Endothelial cell of umbilical vein (primary cell): ENCODE measurements at regions not wholly inside any gene's neighbourhood (a gene's known extent, or its start where the extent isn't known, plus 50 kb on each side); places are given as distances from the start of the nearest gene placed in this dataset.

Source experiments
- BruUV-seq: library from RNA; stranded (reverse); fragments of 400-500 nt; replicated peaks from 2 replicates; lab custom pipeline; 2021; lab: Mats Ljungman, UMichigan
- CTCF ChIA-PET: fragments of 300-600, 350-600 bp; sonication (Branson Sonifier 250); formaldehyde crosslinking; loops from one replicate; lab custom pipeline; 2021; ENCODE audit warnings: antibody characterized with exemption, inconsistent platforms; lab: Charles Lee
- POLR2A ChIA-PET: fragments of 300-600, 350-600 bp; sonication (Branson Sonifier 250); formaldehyde crosslinking; loops from one replicate; lab custom pipeline; 2021; ENCODE audit warnings: antibody characterized with exemption, inconsistent platforms; lab: Charles Lee
- DNase-seq: peaks from one replicate; pipeline ENCODE4 v3.0.0-alpha.2; 2011; ENCODE audit warnings: low read depth, low spot score
- FAIRE-seq: peaks from 2 replicates; lab custom pipeline; 2011; peaks lifted over from hg19 to GRCh38; lab: Jason Lieb, UNC
- H2AFZ ChIP-seq: 2 replicates; pipeline ENCODE4 v1.6.0; 2012; ENCODE audit warnings: low read depth, low read length, control low read depth, inconsistent platforms
- H3K27ac ChIP-seq: 2 replicates; pipeline ENCODE4 v1.5.1; 2011; ENCODE audit warnings: low read depth, mild to moderate bottlenecking, control low read depth, low read length, moderate library complexity; ENCODE audit not compliant: insufficient read depth
- H3K27me3 ChIP-seq, 2 experiments: 2 replicates each; pipeline versions ENCODE4 v1.6.0 to v1.6.1; 2011; ENCODE audit warnings: low read length in 2 of 2, mixed read lengths in 1 of 2; ENCODE audit not compliant: control insufficient read depth in 2 of 2, insufficient read depth in 2 of 2
- H3K36me3 ChIP-seq, 2 experiments: 2 replicates in 1 of 2; 3 replicates in 1 of 2; pipeline ENCODE4 v1.5.1; 2011; ENCODE audit warnings: low read length in 2 of 2, mild to moderate bottlenecking in 1 of 2, moderate library complexity in 1 of 2; ENCODE audit not compliant: control insufficient read depth in 2 of 2, insufficient read depth in 2 of 2; ENCODE audit errors: extremely low read depth in 1 of 2
- H3K4me1 ChIP-seq: 3 replicates; pipeline ENCODE4 v1.5.1; 2011; ENCODE audit warnings: mild to moderate bottlenecking, low read length; ENCODE audit not compliant: control insufficient read depth, insufficient read depth; ENCODE audit errors: extremely low read depth
- H3K4me2 ChIP-seq: 2 replicates; pipeline ENCODE4 v1.6.1; 2011; ENCODE audit warnings: low read length, control low read depth, mixed read lengths; ENCODE audit not compliant: insufficient read depth
- H3K4me3 ChIP-seq, 3 experiments: fragments of 200-600 bp in 1 of 3; sonication (generic), shearing (Covaris generic) in 1 of 3; replicated peaks in 1 of 3; 2 replicates each; pipeline ENCODE4 v1.5.1; 2011 to 2016; ENCODE audit warnings: control low read depth in 3 of 3, low read length in 3 of 3, mild to moderate bottlenecking in 2 of 3, inconsistent platforms in 1 of 3, low read depth in 1 of 3, moderate library complexity in 1 of 3; ENCODE audit not compliant: insufficient read depth in 1 of 3
- H3K79me2 ChIP-seq: 2 replicates; pipeline ENCODE4 v1.6.0; 2012; ENCODE audit warnings: low read length, inconsistent platforms; ENCODE audit not compliant: control insufficient read depth, insufficient read depth
- H3K9ac ChIP-seq: replicated peaks from 2 replicates; pipeline ENCODE3; 2011; ENCODE audit warnings: low read length, control low read depth; ENCODE audit not compliant: insufficient read depth; ENCODE audit errors: extremely low read depth
- H3K9me1 ChIP-seq: replicated peaks from 3 replicates; pipeline ENCODE4 v1.6.0; 2011; ENCODE audit warnings: mild to moderate bottlenecking, low read length; ENCODE audit not compliant: control insufficient read depth, insufficient read depth; ENCODE audit errors: extremely low read depth
- H3K9me3 ChIP-seq: replicated peaks from 2 replicates; pipeline ENCODE4 v1.5.1; 2012; ENCODE audit warnings: low read length, inconsistent platforms; ENCODE audit not compliant: control insufficient read depth, insufficient read depth
- H4K20me1 ChIP-seq: replicated peaks from 2 replicates; pipeline ENCODE3; 2011; ENCODE audit warnings: mild to moderate bottlenecking, low read length; ENCODE audit not compliant: control insufficient read depth, insufficient read depth; ENCODE audit errors: extremely low read depth
- CTCF ChIP-seq, 2 donors: IDR thresholded peaks; 1 replicate in 1 of 2; 2 replicates in 1 of 2; pipeline ENCODE4 v1.5.1; 2011; ENCODE audit warnings: low read length in 2 of 2, mild to moderate bottlenecking in 2 of 2, moderate library complexity in 2 of 2, control low read depth in 1 of 2, inconsistent platforms in 1 of 2, low read depth in 1 of 2; ENCODE audit not compliant: insufficient read depth in 1 of 2; ENCODE audit errors: extremely low read depth in 1 of 2
- EZH2 ChIP-seq: IDR thresholded peaks from 2 replicates; pipeline ENCODE4 v1.6.1; 2012; ENCODE audit warnings: borderline replicate concordance, low read depth, mild to moderate bottlenecking, moderate library complexity, low read length, inconsistent platforms; ENCODE audit not compliant: severe bottlenecking
- FOS ChIP-seq: IDR thresholded peaks from 2 replicates; pipeline ENCODE4 v1.6.1; 2011; ENCODE audit warnings: mild to moderate bottlenecking, low read length, moderate library complexity, borderline replicate concordance; ENCODE audit not compliant: insufficient read depth
- GATA2 ChIP-seq: IDR thresholded peaks from 2 replicates; pipeline ENCODE4 v1.7.0; 2011; ENCODE audit warnings: low read depth, mild to moderate bottlenecking, moderate library complexity, mixed read lengths, low read length; ENCODE audit not compliant: insufficient read length, insufficient read depth
- JUN ChIP-seq: IDR thresholded peaks from 2 replicates; pipeline ENCODE4 v1.6.1; 2011; ENCODE audit warnings: borderline replicate concordance, low read depth; ENCODE audit not compliant: insufficient read length, insufficient read depth
- MAX ChIP-seq: IDR thresholded peaks from 2 replicates; pipeline ENCODE4 v1.6.1; 2011; ENCODE audit not compliant: insufficient read depth, insufficient read length
- MYC ChIP-seq: IDR thresholded peaks from one replicate; pipeline ENCODE4 v1.6.1; 2011; ENCODE audit warnings: mild to moderate bottlenecking, low read depth, low read length
- POLR2A ChIP-seq: IDR thresholded peaks from 2 replicates; pipeline ENCODE4 v1.6.1; 2012; ENCODE audit warnings: low read depth, mild to moderate bottlenecking, control low read depth, low read length
- POLR2AphosphoS5 ChIP-seq: IDR thresholded peaks from 2 replicates; pipeline ENCODE4 v1.6.1; 2012; ENCODE audit warnings: low read depth, mild to moderate bottlenecking, control low read depth, low read length, moderate library complexity; ENCODE audit not compliant: insufficient read depth
- dilution Hi-C: fragments of 300-500 bp; cut with MboI; formaldehyde crosslinking; loops from one replicate; pipeline ENCODE4 v1.15.0; 2019; ENCODE audit warnings: low sequenced_read_pairs; ENCODE audit not compliant: extremely low pct_ligation_motif_present
- intact Hi-C: fragments of 100-400 bp; cut with micrococcal nuclease; formaldehyde crosslinking; loops from one replicate; pipeline ENCODE4 v1.10.0; 2022

GRCh38 chr1:221905802-221906201, 163.9 kb upstream of the DUSP10 start:
- POLR2A ChIA-PET, result no interaction called here
- no peak for DNase-seq
- no TSS peak for BruUV-seq

More at GRCh38 chr1:221905802-221906201, 163.9 kb upstream of the DUSP10 start:
- Histone ChIP-seq H3K9me3 (no peaks in the 10 kb centered on the region), H3K4me2 (no peak overlapping the region), H3K4me3 (no peak overlapping the region), H4K20me1 (no peaks in the 10 kb centered on the region), H3K79me2 (no peaks in the 10 kb centered on the region), H3K27ac (no peak overlapping the region), H3K36me3 (no peaks in the 10 kb centered on the region), H2AFZ (no peak overlapping the region), H3K4me1 (no peaks in the 10 kb centered on the region), H3K9me1 (no peaks in the 10 kb centered on the region), H3K27me3 (no peaks in the 10 kb centered on the region), H3K9ac (no peak overlapping the region)
- no peak for FAIRE-seq
- intact Hi-C loops (no loop called here), dilution Hi-C loops (no loop called here)
- CTCF ChIA-PET, result no interaction called here
- no peak for TF ChIP-seq GATA2
- no peak for TF ChIP-seq FOS
- TF ChIP-seq CTCF (IDR thresholded peaks at IDR 0.05; ENCODE audit: extremely low read depth in 1 of 2, insufficient read depth in 1 of 2, low read depth in 1 of 2, low read length in 2 of 2), result no peak
- TF ChIP-seq MAX, result no peak
- TF ChIP-seq JUN, result no peak
- no peak for TF ChIP-seq EZH2
- no peak for TF ChIP-seq MYC
- no peak for TF ChIP-seq POLR2AphosphoS5
- TF ChIP-seq POLR2A, result no peak
